HepG2 (cell line): ENCODE measurements at regions not wholly inside any gene's neighbourhood (a gene's known extent, or its start where the extent isn't known, plus 50 kb on each side); places are given as distances from the start of the nearest gene placed in this dataset.
A peak's percentile ranks its signal among the peaks of the same experiment; 100 is the strongest.

Source experiments
- CBX5 ChIP-seq: sonication (generic); formaldehyde crosslinking; IDR thresholded peaks from 2 replicates; pipeline ENCODE4 v1.4.0; 2020; ENCODE audit warnings: missing genetic modification reagents, borderline replicate concordance
- MTERF4 ChIP-seq: sonication (generic); formaldehyde crosslinking; IDR thresholded peaks from 2 replicates; pipeline ENCODE4 v1.8.0; 2023; ENCODE audit warnings: mild to moderate bottlenecking, missing genetic modification reagents
- PRDM10 ChIP-seq: sonication (generic); formaldehyde crosslinking; IDR thresholded peaks from 2 replicates; pipeline ENCODE4 v1.4.0; 2020; ENCODE audit warnings: low read depth, missing genetic modification reagents
- THAP11 ChIP-seq: IDR thresholded peaks from 2 replicates; pipeline ENCODE4 v1.6.1; 2016; ENCODE audit warnings: missing biosample characterization, missing genetic modification reagents
- YEATS2 ChIP-seq: sonication (generic); formaldehyde crosslinking; IDR thresholded peaks from 2 replicates; pipeline ENCODE4 v1.4.0; 2020; ENCODE audit warnings: missing genetic modification reagents, borderline replicate concordance
- ZC3H13 ChIP-seq: sonication (generic); formaldehyde crosslinking; IDR thresholded peaks from 2 replicates; pipeline ENCODE4 v1.8.1; 2023; ENCODE audit warnings: mild to moderate bottlenecking, missing genetic modification reagents, moderate library complexity
- ZC3H4 ChIP-seq: sonication (generic); formaldehyde crosslinking; IDR thresholded peaks from 2 replicates; pipeline ENCODE4 v1.4.0; 2020; ENCODE audit warnings: missing genetic modification reagents, borderline replicate concordance
- ZNF318 ChIP-seq: sonication (generic); formaldehyde crosslinking; IDR thresholded peaks from 2 replicates; pipeline ENCODE4 v1.4.0; 2020; ENCODE audit warnings: mild to moderate bottlenecking, missing genetic modification reagents
- ZNF512B ChIP-seq: sonication (generic); formaldehyde crosslinking; IDR thresholded peaks from 2 replicates; pipeline ENCODE4 v1.5.1; 2020; ENCODE audit warnings: missing genetic modification reagents, mild to moderate bottlenecking, borderline replicate concordance
- ZSCAN25 ChIP-seq: sonication (generic); formaldehyde crosslinking; IDR thresholded peaks from 2 replicates; pipeline ENCODE4 v1.8.0; 2022; ENCODE audit warnings: mild to moderate bottlenecking, missing genetic modification reagents

GRCh38 chr6:44655412-44656342 is 268.2 kb downstream of the CDC5L start (continued):
- TF ChIP-seq ZNF318 (CRISPR knock-in tag) (0 out of 2 replicates have a peak, but pooled peaks have one; percentile 60), ZSCAN25 (CRISPR knock-in tag) (no peak), ZC3H13 (CRISPR knock-in tag) (no peak), ZC3H4 (CRISPR knock-in tag) (no peak), CBX5 (CRISPR knock-in tag) (peak; percentile 56; the same call in 1 of the 2 replicates), THAP11 (CRISPR knock-in tag) (peak; percentile 34; the same call in 1 of the 2 replicates), PRDM10 (CRISPR knock-in tag) (peak; percentile 28; the same call in 1 of the 2 replicates), MTERF4 (CRISPR knock-in tag) (0 out of 2 replicates have a peak, but pooled peaks have one; percentile 69), ZNF512B (CRISPR knock-in tag) (no peak), YEATS2 (CRISPR knock-in tag) (peak; percentile 50; the same call in 1 of the 2 replicates)
